ENCODE measurements at regions not wholly inside any gene's neighbourhood (a gene's known extent, or its start where the extent isn't known, plus 50 kb on each side); places are given as distances from the start of the nearest gene placed in this dataset.

DNA sequence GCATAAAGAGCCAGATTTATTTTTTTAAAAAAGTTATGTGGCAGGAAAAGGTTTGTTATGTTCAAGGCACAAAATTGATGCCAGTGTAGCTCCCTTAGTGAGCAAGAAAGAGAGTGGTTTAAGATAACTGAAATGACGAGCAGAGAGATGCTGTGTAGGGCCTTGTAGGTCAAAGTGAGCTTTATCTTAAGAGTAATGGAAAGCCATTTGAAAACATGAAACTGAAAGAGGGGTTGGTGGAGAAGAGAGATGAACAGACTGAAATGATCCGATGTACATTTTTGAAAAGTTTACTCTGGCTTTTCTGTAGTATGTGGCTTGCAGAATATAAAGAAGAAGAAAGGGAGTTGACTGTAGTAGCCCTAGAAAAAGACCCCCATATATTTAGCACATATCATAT lies 383.6 kb downstream of the PLA2G4A start:
- no peak for DNase-seq
- WGBS (ENCODE audit: insufficient coverage) = 83% methylated on average over 1 of the region's 2 CpGs
- no peaks in the 10 kb centered on the region for H3K36me3 ChIP-seq (ENCODE audit: control insufficient read depth, insufficient read depth, low read length)
- H3K27ac ChIP-seq (ENCODE audit: low read length) = no peak overlapping the region
- H3K4me1 ChIP-seq (ENCODE audit: control insufficient read depth, insufficient read depth, low read length) = no peaks in the 10 kb centered on the region
- H3K27me3 ChIP-seq (ENCODE audit: control insufficient read depth, insufficient read depth, low read length) = no peaks in the 10 kb centered on the region
- H3K4me3 ChIP-seq (ENCODE audit: low read length) = no peak overlapping the region
- H3K9me3 ChIP-seq (replicated peaks; ENCODE audit: control insufficient read depth, low read depth, low read length) = no peaks in the 10 kb centered on the region

GRCh38 chr1:187226396-187226795 lies 397.6 kb downstream of the PLA2G4A start:
- no peak overlapping the region for H3K4me3 ChIP-seq (ENCODE audit: low read length)
- DNase-seq = no peak
- H3K36me3 ChIP-seq (ENCODE audit: control insufficient read depth, insufficient read depth, low read length) = no peaks in the 10 kb centered on the region
- no peaks in the 10 kb centered on the region for H3K4me1 ChIP-seq (ENCODE audit: control insufficient read depth, insufficient read depth, low read length)
- no CpG with 5 or more reads among the region's 2 CpGs for WGBS (ENCODE audit: insufficient coverage)
- H3K9me3 ChIP-seq (replicated peaks; ENCODE audit: control insufficient read depth, low read depth, low read length) = no peaks in the 10 kb centered on the region
- H3K27ac ChIP-seq (ENCODE audit: low read length) = no peak overlapping the region
- no peaks in the 10 kb centered on the region for H3K27me3 ChIP-seq (ENCODE audit: control insufficient read depth, insufficient read depth, low read length)

DNA sequence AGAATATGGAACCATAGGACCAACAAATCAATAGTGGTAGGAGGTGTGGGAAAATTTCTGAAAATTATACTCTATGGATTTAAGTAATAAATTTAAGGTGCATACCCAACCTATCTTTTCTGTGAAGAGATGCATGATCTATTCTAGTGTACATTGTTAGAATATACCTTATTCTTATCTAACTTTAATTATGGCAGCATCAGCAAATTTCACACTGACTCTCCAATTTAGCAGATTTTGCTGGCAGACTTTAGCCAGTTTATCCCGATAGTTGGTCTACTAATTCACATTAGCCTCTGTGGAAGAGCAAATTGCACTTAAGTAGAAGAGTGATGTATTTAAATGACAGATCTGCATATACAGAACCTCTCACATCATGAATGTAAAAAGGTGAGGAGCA lies 400.0 kb downstream of the PLA2G4A start:
- Histone ChIP-seq H3K4me1 (ENCODE audit: control insufficient read depth, insufficient read depth, low read length) (no peaks in the 10 kb centered on the region), H3K27ac (ENCODE audit: low read length) (no peak overlapping the region), H3K27me3 (ENCODE audit: control insufficient read depth, insufficient read depth, low read length) (no peaks in the 10 kb centered on the region), H3K4me3 (ENCODE audit: low read length) (no peak overlapping the region), H3K9me3 (replicated peaks; ENCODE audit: control insufficient read depth, low read depth, low read length) (no peaks in the 10 kb centered on the region), H3K36me3 (ENCODE audit: control insufficient read depth, insufficient read depth, low read length) (no peaks in the 10 kb centered on the region)
- DNase-seq = no peak
- WGBS (ENCODE audit: insufficient coverage) = no CpG with 5 or more reads among the region's 1 CpG

DNA sequence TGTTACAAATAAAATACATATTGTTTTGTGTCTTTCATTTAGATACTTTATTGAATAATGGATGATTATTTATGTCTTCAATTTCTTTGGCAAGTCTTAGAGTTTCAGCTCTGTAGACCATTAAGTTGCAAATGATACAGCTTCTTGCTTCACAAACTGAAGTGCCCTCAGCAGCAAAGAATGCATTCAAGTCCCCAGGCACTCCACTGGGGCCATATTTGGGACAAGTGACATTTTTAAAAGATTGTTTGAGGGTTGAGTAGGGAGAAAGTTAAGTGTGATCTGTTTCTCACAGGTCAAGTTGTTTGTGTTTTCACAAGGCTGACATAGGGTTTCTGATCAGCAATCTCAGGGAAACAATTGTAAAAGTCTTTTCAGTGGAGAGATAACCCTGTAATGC lies 400.7 kb downstream of the PLA2G4A start:
- Histone ChIP-seq H3K4me1 (ENCODE audit: control insufficient read depth, insufficient read depth, low read length) (no peaks in the 10 kb centered on the region), H3K27me3 (ENCODE audit: control insufficient read depth, insufficient read depth, low read length) (no peaks in the 10 kb centered on the region), H3K4me3 (ENCODE audit: low read length) (no peak overlapping the region), H3K36me3 (ENCODE audit: control insufficient read depth, insufficient read depth, low read length) (no peaks in the 10 kb centered on the region), H3K9me3 (replicated peaks; ENCODE audit: control insufficient read depth, low read depth, low read length) (no peaks in the 10 kb centered on the region), H3K27ac (ENCODE audit: low read length) (no peak overlapping the region)
- no peak for DNase-seq

DNA sequence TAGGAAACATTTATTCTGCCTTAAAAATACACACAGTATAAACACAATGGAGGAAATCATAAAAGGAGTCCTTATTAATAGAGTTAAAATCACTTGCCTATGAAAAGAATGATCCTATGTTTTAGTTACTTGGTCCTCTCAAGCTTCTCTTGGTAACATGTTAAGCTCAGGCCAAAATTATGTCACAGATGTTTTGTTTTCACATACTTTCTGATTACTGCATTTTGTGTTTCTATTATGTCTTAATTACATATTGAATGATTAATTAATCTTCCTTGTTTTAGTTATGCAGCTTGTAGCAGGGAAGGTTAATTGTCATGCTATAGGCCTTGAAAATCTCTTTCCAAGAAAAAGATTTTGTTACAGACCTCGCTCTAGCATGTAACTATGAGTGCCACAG lies 406.0 kb downstream of the PLA2G4A start:
- H3K4me3 ChIP-seq (ENCODE audit: low read length) = no peak overlapping the region
- no CpG with 5 or more reads among the region's 1 CpG for WGBS (ENCODE audit: insufficient coverage)
- no peak overlapping the region for H3K27ac ChIP-seq (ENCODE audit: low read length)
- H3K36me3 ChIP-seq (ENCODE audit: control insufficient read depth, insufficient read depth, low read length) = no peaks in the 10 kb centered on the region
- no peaks in the 10 kb centered on the region for H3K9me3 ChIP-seq (replicated peaks; ENCODE audit: control insufficient read depth, low read depth, low read length)
- DNase-seq = no peak
- H3K27me3 ChIP-seq (ENCODE audit: control insufficient read depth, insufficient read depth, low read length) = no peaks in the 10 kb centered on the region
- H3K4me1 ChIP-seq (ENCODE audit: control insufficient read depth, insufficient read depth, low read length) = no peaks in the 10 kb centered on the region

DNA sequence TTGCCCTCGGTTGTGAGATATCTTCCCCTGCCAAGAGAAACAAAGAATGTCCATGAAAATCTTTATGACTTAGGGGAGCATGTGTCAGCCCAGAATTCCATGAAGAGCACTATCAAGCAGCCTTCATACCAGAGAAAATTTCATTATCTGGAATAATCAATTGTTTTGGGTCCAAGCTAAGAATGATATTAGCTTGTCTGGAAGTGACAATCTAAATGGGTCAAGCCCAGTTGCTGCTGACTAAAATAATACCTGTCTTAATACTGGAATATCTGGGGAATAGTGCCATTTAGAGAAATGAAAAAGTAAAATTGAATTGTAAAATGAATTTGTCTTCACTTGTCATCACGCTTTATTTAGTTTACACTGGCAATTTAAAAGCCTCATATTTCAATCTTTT lies 407.4 kb downstream of the PLA2G4A start:
- DNase-seq = peak; percentile 8
- H3K9me3 ChIP-seq (replicated peaks; ENCODE audit: control insufficient read depth, low read depth, low read length) = no peaks in the 10 kb centered on the region
- H3K27ac ChIP-seq (ENCODE audit: low read length) = no peak overlapping the region
- H3K36me3 ChIP-seq (ENCODE audit: control insufficient read depth, insufficient read depth, low read length) = no peaks in the 10 kb centered on the region
- no CpG with 5 or more reads among the region's 2 CpGs for WGBS (ENCODE audit: insufficient coverage)
- no peak overlapping the region for H3K4me3 ChIP-seq (ENCODE audit: low read length)
- H3K27me3 ChIP-seq (ENCODE audit: control insufficient read depth, insufficient read depth, low read length) = no peaks in the 10 kb centered on the region
- no peaks in the 10 kb centered on the region for H3K4me1 ChIP-seq (ENCODE audit: control insufficient read depth, insufficient read depth, low read length)

GRCh38 chr1:187236676-187237075 lies 407.9 kb downstream of the PLA2G4A start:
- no peak overlapping the region for H3K27ac ChIP-seq (ENCODE audit: low read length)
- no peaks in the 10 kb centered on the region for H3K4me1 ChIP-seq (ENCODE audit: control insufficient read depth, insufficient read depth, low read length)
- H3K4me3 ChIP-seq (ENCODE audit: low read length) = no peak overlapping the region
- DNase-seq = no peak
- H3K36me3 ChIP-seq (ENCODE audit: control insufficient read depth, insufficient read depth, low read length) = no peaks in the 10 kb centered on the region
- WGBS (ENCODE audit: insufficient coverage) = 83% methylated on average over 1 of the region's 2 CpGs
- no peaks in the 10 kb centered on the region for H3K9me3 ChIP-seq (replicated peaks; ENCODE audit: control insufficient read depth, low read depth, low read length)
- no peaks in the 10 kb centered on the region for H3K27me3 ChIP-seq (ENCODE audit: control insufficient read depth, insufficient read depth, low read length)

GRCh38 chr1:187237542-187237941 lies 408.8 kb downstream of the PLA2G4A start:
- Histone ChIP-seq H3K9me3 (replicated peaks; ENCODE audit: control insufficient read depth, low read depth, low read length) (no peaks in the 10 kb centered on the region), H3K36me3 (ENCODE audit: control insufficient read depth, insufficient read depth, low read length) (no peaks in the 10 kb centered on the region), H3K27me3 (ENCODE audit: control insufficient read depth, insufficient read depth, low read length) (no peaks in the 10 kb centered on the region), H3K27ac (ENCODE audit: low read length) (no peak overlapping the region), H3K4me3 (ENCODE audit: low read length) (no peak overlapping the region), H3K4me1 (ENCODE audit: control insufficient read depth, insufficient read depth, low read length) (no peaks in the 10 kb centered on the region)
- DNase-seq = no peak
- no CpG with 5 or more reads among the region's 3 CpGs for WGBS (ENCODE audit: insufficient coverage)

GRCh38 chr1:187241971-187242370 lies 413.2 kb downstream of the PLA2G4A start:
- Histone ChIP-seq H3K36me3 (ENCODE audit: control insufficient read depth, insufficient read depth, low read length) (no peaks in the 10 kb centered on the region), H3K4me1 (ENCODE audit: control insufficient read depth, insufficient read depth, low read length) (no peaks in the 10 kb centered on the region), H3K27me3 (ENCODE audit: control insufficient read depth, insufficient read depth, low read length) (no peaks in the 10 kb centered on the region), H3K4me3 (ENCODE audit: low read length) (no peak overlapping the region), H3K27ac (ENCODE audit: low read length) (no peak overlapping the region), H3K9me3 (replicated peaks; ENCODE audit: control insufficient read depth, low read depth, low read length) (no peaks in the 10 kb centered on the region)
- no peak for DNase-seq

DNA sequence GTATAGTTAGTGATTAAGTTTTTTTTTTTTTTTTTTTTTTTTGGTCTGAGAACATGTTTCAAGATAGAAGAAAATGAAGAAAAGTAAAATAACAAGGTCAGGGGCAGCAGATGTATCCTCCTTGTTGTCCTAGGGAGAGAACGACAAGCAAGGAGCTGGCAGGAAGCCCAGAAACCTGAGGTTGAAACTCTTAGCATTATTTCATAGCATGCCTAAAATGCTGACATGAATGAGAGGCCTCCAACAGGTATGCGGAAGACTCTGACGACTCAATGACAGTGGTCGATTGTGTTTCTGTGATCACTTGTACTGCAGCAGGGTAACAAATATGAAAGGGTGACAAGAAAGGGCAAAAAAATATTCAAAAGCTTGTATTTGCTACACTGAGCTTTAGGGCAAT lies 415.9 kb downstream of the PLA2G4A start:
- no peaks in the 10 kb centered on the region for H3K9me3 ChIP-seq (replicated peaks; ENCODE audit: control insufficient read depth, low read depth, low read length)
- H3K4me3 ChIP-seq (ENCODE audit: low read length) = no peak overlapping the region
- peak; percentile 36 for DNase-seq
- H3K27ac ChIP-seq (ENCODE audit: low read length) = no peak overlapping the region
- no peaks in the 10 kb centered on the region for H3K36me3 ChIP-seq (ENCODE audit: control insufficient read depth, insufficient read depth, low read length)
- WGBS (ENCODE audit: insufficient coverage) = 34% methylated on average over 4 of the region's 4 CpGs
- H3K27me3 ChIP-seq (ENCODE audit: control insufficient read depth, insufficient read depth, low read length) = no peaks in the 10 kb centered on the region
- no peaks in the 10 kb centered on the region for H3K4me1 ChIP-seq (ENCODE audit: control insufficient read depth, insufficient read depth, low read length)

DNA sequence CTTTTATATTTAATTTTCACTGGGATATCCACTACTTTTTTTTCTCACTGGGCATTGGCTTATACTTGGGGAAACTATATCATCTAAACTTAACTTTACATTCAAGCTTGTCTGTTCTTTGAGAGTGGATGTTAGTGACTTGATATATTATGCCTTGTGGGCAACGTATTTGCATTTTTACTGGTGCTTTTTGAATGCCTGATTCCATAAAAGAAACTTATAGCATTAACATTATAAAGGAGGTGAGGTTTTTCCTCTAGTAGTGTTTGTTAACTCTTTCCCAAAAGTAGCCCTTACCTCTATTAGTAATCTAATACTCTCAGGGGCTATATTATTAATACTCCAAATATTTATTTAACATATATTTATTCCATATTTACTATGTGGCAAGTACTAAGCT lies 416.5 kb downstream of the PLA2G4A start:
- DNase-seq = no peak
- Histone ChIP-seq H3K4me1 (ENCODE audit: control insufficient read depth, insufficient read depth, low read length) (no peaks in the 10 kb centered on the region), H3K36me3 (ENCODE audit: control insufficient read depth, insufficient read depth, low read length) (no peaks in the 10 kb centered on the region), H3K27me3 (ENCODE audit: control insufficient read depth, insufficient read depth, low read length) (no peaks in the 10 kb centered on the region), H3K27ac (ENCODE audit: low read length) (no peak overlapping the region), H3K4me3 (ENCODE audit: low read length) (no peak overlapping the region), H3K9me3 (replicated peaks; ENCODE audit: control insufficient read depth, low read depth, low read length) (no peaks in the 10 kb centered on the region)
- no CpG with 5 or more reads among the region's 1 CpG for WGBS (ENCODE audit: insufficient coverage)

All from muscle of leg (tissue), 3 donors.